Sciatic nerve (tissue), 2 donors: ENCODE measurements at regions not wholly inside any gene's neighbourhood (a gene's known extent, or its start where the extent isn't known, plus 50 kb on each side); places are given as distances from the start of the nearest gene placed in this dataset.

Experiments
- ATAC-seq: fragments of 200-7000 bp; cut with Tn5 transposase; one replicate; pipeline ENCODE4 v1.9.1; 2020; ENCODE audit warnings: mild to moderate bottlenecking, moderate library complexity
- DNase-seq: peaks from one replicate; pipeline ENCODE4 v3.0.0-alpha.2; 2020; ENCODE audit warnings: low spot score
- intact Hi-C: fragments of 100-400 bp; cut with DNase I; formaldehyde crosslinking; loops from one replicate; pipeline ENCODE4 v1.14.2; 2022
- donor health status: DM: no; HTN: no; CAD: no.
- donor health status: DM: no; HTN: no; CAD: no.

GRCh38 chr9:99463131-99463530, 241.0 kb downstream of the SEC61B start:
- no peak for ATAC-seq
- intact Hi-C loops = no loop called here

GRCh38 chr9:99464568-99464967, 242.5 kb downstream of the SEC61B start:
- intact Hi-C loops = no loop called here
- ATAC-seq = no peak
- DNase-seq = no peak

More at GRCh38 chr9:99463131-99463530, 241.0 kb downstream of the SEC61B start:
- no peak for DNase-seq

GRCh38 chr9:99465231-99465907, 243.3 kb downstream of the SEC61B start:
- ATAC-seq (no peak), DNase-seq (no peak)
- intact Hi-C loops = no loop called here

- ATAC-seq = no peak
- intact Hi-C loops = no loop called here
- no peak for DNase-seq
These were observed 244.0 kb downstream of the SEC61B start for GRCh38 chr9:99466104-99466503.

GRCh38 chr9:99466781-99467180, 244.7 kb downstream of the SEC61B start:
- no peak for ATAC-seq
- intact Hi-C loops = no loop called here
- no peak for DNase-seq

GRCh38 chr9:99471033-99471432, 249.0 kb downstream of the SEC61B start:
- DNase-seq = no peak
- intact Hi-C loops = no loop called here
- ATAC-seq = no peak

GRCh38 chr9:99472240-99472915, 250.3 kb downstream of the SEC61B start:
- intact Hi-C loops = no loop called here
- ATAC-seq = no peak
- DNase-seq = no peak

- no peak for DNase-seq
- no peak for ATAC-seq
- intact Hi-C loops = no loop called here
These were observed 250.8 kb downstream of the SEC61B start for GRCh38 chr9:99472916-99473245.

- ATAC-seq (no peak), DNase-seq (no peak)
- intact Hi-C loops = no loop called here
These were observed 252.1 kb downstream of the SEC61B start for GRCh38 chr9:99474186-99474585.

- no peak for DNase-seq
- no peak for ATAC-seq
- intact Hi-C loops = no loop called here
These were observed 253.5 kb downstream of the SEC61B start for GRCh38 chr9:99475401-99476065.

- ATAC-seq (no peak), DNase-seq (no peak)
- intact Hi-C loops = no loop called here
These were observed 256.5 kb downstream of the SEC61B start for GRCh38 chr9:99478469-99479027.

GRCh38 chr9:99479929-99480328, 257.8 kb downstream of the SEC61B start:
- no peak for DNase-seq
- no peak for ATAC-seq
- intact Hi-C loops = no loop called here

GRCh38 chr9:99485459-99485858, 263.4 kb downstream of the SEC61B start:
- no peak for ATAC-seq
- intact Hi-C loops = no loop called here

GRCh38 chr9:99486684-99487083, 264.6 kb downstream of the SEC61B start:
- intact Hi-C loops = no loop called here
- ATAC-seq (no peak), DNase-seq (no peak)

More at GRCh38 chr9:99485459-99485858, 263.4 kb downstream of the SEC61B start:
- no peak for DNase-seq

- intact Hi-C loops = no loop called here
- no peak for ATAC-seq
- no peak for DNase-seq
These were observed 266.3 kb downstream of the SEC61B start for GRCh38 chr9:99488131-99489059.

GRCh38 chr9:99489060-99489413, 267.0 kb downstream of the SEC61B start:
- ATAC-seq = no peak
- intact Hi-C loops = no loop called here
- no peak for DNase-seq

- DNase-seq (no peak), ATAC-seq (no peak)
- intact Hi-C loops = no loop called here
These were observed 268.6 kb downstream of the SEC61B start for GRCh38 chr9:99490729-99491128.

GRCh38 chr9:99491408-99492158, 269.5 kb downstream of the SEC61B start:
- no peak for DNase-seq
- peak; percentile 85 for ATAC-seq
- intact Hi-C loops = no loop called here
